GM10248 (cell line): ENCODE measurements at regions not wholly inside any gene's neighbourhood (a gene's known extent, or its start where the extent isn't known, plus 50 kb on each side); places are given as distances from the start of the nearest gene placed in this dataset.

ENCODE experiments used
- CTCF ChIA-PET: fragments of 300-600 bp; sonication (Branson Sonifier 250); formaldehyde crosslinking; extraction: SDS; loops from one replicate; lab custom pipeline; 2021; ENCODE audit warnings: antibody characterized with exemption; lab: Yijun Ruan, JAX
- POLR2A ChIA-PET: fragments of 350-650 bp; sonication (Branson Sonifier 250); formaldehyde crosslinking; extraction: SDS; loops from one replicate; lab custom pipeline; 2020; ENCODE audit warnings: antibody characterized with exemption; lab: Yijun Ruan, JAX
- DNase-seq: peaks from one replicate; pipeline ENCODE4 v3.0.0; 2012; ENCODE audit errors: extremely low spot score
- TF ChIP-seq, protein P1 (sequence below): IDR thresholded peaks from 2 replicates; pipeline ENCODE4 v1.5.1; 2012; ENCODE audit warnings: mild to moderate bottlenecking, low read depth; ENCODE audit errors: extremely low read depth, missing control alignments, control extremely low read depth

DNA sequence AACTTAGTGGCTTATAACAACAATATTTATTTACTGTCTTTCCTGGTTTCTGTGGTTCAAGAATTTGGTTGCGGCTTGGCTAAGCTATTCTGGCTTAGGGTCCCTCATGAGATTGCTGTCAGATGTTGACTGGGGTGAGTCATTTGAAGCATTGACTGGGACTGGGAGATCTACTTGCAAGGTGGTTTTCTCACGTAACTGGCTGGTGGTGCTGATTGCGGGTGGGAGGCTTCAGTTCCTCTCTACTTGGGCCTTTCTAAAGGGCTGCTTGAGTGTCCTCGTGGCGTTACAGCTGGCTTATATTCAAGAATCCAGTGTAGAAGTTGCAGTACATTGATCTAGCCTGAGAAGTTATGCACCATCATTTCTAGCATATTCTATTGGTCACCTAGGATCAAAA, 218.5 kb upstream of the ELAVL2 start:
- no peak for DNase-seq
- CTCF ChIA-PET = interaction anchor here (0.7 to 1.5 kb wide), 2 partner anchors 10 to 14 kb away, joined by 3 to 4 read pairs; no protein-coding TSS in a partner anchor
- POLR2A ChIA-PET = no interaction called here
- TF ChIP-seq, protein P1, sequence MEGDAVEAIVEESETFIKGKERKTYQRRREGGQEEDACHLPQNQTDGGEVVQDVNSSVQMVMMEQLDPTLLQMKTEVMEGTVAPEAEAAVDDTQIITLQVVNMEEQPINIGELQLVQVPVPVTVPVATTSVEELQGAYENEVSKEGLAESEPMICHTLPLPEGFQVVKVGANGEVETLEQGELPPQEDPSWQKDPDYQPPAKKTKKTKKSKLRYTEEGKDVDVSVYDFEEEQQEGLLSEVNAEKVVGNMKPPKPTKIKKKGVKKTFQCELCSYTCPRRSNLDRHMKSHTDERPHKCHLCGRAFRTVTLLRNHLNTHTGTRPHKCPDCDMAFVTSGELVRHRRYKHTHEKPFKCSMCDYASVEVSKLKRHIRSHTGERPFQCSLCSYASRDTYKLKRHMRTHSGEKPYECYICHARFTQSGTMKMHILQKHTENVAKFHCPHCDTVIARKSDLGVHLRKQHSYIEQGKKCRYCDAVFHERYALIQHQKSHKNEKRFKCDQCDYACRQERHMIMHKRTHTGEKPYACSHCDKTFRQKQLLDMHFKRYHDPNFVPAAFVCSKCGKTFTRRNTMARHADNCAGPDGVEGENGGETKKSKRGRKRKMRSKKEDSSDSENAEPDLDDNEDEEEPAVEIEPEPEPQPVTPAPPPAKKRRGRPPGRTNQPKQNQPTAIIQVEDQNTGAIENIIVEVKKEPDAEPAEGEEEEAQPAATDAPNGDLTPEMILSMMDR = no peak

DNA sequence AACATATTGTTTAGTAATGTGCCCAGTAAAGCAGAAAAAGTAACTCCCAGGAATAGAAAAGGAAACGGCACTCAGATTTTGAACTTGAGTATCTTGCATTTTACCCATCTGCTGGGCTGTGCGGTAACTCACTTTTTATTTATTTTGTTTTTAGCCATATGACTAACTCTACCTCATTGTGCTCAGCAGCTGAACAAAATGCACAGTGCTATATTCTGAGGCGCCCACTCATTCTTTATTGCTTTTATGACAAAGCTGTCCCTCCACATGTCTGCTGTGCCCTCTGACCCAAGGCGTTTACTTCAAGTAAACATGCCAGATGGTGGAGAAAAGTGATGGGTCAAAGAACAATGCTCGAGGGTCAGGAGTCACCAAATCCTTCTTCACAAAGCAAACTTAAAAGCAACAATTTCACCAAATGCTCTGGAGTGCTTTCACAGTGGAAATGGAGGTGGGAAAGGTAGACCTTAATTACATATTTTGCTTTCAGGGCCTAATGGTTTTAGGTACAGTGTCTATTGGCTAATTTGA, 215.2 kb upstream of the ELAVL2 start:
- ChIA-PET POLR2A (no interaction called here), CTCF (no interaction called here)
- TF ChIP-seq, protein P1 = no peak
- no peak for DNase-seq

DNA sequence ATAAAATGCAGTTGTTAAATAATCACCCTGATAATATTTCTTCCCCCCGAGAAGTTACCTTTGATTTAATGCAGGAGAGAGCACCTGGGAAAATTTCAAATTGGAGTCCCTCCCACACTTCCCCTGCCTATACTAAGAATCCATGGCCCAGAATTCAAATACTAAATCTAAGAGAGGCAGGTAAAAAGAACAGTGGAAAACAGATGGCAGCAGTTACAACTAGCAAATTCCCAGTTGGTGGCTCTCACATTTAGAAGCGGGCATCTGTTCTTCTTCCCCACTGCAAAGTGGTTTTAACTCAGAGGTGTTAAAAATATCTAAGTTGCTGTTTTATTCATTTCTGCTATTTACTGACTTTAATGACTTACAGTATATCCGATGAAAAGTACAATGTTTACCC, 210.4 kb upstream of the ELAVL2 start:
- no peak for DNase-seq
- TF ChIP-seq, protein P1 = no peak

DNA sequence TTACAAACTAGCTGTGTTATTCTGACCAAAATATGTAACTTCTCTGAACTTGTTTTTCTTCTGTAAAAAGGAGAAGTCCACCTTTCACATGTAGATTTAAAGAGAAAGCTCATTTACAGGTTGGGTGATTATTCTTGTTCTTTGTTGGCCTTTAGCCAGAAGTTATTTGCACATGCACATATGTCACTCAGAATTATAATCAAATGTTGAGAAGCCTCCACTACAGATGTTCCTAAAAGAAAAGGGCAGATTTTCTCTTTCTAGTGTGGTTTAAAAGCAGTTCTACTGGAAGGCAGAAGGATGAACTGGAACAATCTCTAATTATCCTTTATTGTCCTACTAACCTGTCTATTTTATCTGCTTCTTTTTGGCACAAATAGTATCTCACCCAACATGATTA, 209.8 kb upstream of the ELAVL2 start:
- no peak for DNase-seq
- POLR2A ChIA-PET = no interaction called here
- TF ChIP-seq, protein P1 = no peak
- CTCF ChIA-PET = no interaction called here

More for the DNA sequence above, 210.4 kb upstream of the ELAVL2 start:
- POLR2A ChIA-PET = no interaction called here
- CTCF ChIA-PET = no interaction called here

DNA sequence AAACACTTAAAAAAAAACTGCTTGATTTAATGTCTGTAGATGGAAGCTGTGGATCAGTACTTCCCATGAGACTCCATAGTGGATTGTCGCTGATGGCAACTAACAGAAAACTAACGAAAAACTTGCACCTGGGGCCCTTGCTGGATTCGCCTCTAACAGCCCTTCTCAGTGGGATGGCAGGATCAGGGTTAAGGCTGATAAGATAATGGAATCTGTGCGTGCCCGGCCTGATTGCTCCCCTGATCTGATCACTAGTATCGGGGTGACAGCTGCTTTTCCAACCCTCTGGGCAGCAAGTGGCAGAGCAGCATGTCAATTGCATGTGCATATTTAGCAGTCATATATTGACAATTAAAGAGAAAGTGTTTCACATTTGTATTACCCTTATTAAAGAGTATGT, 185.8 kb upstream of the ELAVL2 start:
- TF ChIP-seq, protein P1 = no peak
- no peak for DNase-seq
- CTCF ChIA-PET = no interaction called here
- POLR2A ChIA-PET = no interaction called here

DNA sequence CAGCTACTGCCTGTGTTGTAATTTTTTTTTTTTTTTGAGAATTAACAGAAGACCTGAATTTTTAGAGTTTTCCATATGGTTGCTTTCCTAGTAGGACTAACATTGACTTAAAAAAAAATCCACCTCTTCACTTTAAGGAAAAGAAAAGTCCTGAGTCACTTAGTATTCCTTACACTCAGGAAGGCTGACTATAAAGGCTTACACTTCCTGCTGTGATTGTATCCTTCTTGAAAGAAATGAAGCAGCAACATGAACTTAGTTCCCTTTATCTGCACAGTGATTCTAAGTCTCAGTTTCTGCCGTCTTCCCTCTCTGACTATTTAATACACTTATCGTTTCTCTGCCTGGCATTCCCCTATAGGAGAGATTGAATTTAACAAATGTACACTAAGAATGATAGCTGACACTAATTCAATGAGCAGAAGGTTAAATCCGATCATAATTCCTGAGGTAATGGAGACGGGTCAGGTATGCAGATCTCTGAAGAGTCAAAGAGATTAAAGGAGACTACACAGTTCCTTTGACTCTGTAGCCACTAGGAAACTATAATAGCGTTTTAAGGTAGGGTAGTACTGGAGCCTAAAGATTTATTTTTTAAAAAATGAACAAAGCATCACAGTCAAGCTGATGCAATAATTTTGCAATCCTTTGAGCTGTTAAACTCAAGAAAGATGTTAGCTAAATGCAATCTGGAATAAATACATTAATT, 185.1 kb upstream of the ELAVL2 start:
- POLR2A ChIA-PET = no interaction called here

More for the DNA sequence above, 185.1 kb upstream of the ELAVL2 start:
- CTCF ChIA-PET = no interaction called here
- no peak for DNase-seq
- TF ChIP-seq, protein P1 = no peak
